ENCODE measurements at regions not wholly inside any gene's neighbourhood (a gene's known extent, or its start where the extent isn't known, plus 50 kb on each side); places are given as distances from the start of the nearest gene placed in this dataset.

DNA sequence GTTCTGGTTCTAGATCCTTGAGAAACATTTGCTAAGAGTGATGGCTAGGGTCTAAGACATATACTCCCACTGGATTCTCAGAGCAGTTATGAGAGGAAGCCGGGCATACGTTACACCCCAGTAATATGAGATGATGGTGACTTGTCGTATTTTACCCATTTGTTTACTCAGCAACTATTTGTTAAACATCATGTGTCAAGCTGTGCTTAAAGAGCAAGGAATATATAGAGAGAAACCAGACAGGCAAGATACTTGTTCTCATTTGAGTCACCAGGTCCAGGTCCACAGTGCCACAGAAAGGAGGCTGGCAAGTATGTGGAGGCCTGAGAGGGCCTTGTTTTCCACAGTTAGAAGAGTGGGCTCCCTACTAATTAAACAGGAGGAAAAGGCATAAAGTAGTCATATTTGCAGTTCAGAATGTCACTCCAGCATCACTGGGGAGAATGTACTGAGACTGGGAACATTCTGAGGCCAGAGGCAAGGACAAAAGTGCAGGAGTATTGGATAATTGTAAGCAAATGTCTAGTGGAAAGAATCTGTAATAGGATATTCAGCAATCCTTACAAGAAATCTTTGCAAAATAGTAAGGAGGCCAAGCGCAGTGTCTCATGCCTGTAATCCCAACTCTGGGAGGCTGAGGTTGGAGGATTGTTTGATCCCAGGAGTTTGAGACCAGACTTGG is 142.2 kb downstream of the IRS2 start:
- DNase-seq (ENCODE audit: low spot score) = no peak

DNA sequence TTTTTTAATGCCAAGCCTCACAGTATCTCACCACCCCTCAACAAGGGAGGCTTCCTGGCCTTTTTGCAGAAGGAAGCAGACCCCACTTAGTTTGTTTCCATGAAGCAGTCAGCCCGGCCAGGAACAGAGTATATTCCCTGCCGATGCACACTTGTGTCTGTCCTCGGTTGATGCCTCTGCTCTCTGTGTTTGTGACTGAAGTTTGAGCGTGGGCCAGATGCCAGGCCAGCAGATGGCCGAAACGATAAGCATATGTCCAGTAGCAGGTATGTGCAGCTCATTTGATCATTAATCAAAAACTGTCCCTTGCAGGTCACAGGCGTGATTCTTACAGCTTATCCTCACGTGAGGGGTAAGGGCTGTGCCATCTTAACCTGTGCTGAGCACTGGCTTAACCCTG is 144.0 kb downstream of the IRS2 start:
- no peak for DNase-seq (ENCODE audit: low spot score)

- DNase-seq (ENCODE audit: low spot score) = no peak
Observed at GRCh38 chr13:109636736-109637135, 149.6 kb downstream of the IRS2 start.

GRCh38 chr13:109631069-109631468 is 155.3 kb downstream of the IRS2 start:
- DNase-seq (ENCODE audit: low spot score) = no peak

- DNase-seq (ENCODE audit: low spot score) = no peak
Observed at GRCh38 chr13:109630271-109630670, 156.1 kb downstream of the IRS2 start.

DNA sequence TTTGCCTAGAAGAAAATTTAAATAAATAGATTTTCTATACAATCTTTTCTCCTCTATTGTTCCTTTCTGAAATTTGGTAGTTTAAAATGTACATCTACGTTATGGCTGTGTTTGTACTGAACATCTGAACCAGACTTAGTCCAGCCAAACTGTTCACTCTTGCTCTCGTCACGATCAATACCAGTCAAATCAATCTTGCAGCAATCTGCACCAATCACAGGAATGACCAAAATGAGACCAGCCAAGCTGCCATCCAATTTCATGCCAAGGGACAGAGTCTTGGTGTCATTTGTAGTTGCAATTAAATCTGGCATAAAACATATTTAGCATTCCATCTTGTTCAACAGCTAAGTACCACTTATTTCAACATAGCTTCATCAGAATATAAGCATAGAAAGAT is 156.6 kb downstream of the IRS2 start:
- DNase-seq (ENCODE audit: low spot score) = no peak

DNA sequence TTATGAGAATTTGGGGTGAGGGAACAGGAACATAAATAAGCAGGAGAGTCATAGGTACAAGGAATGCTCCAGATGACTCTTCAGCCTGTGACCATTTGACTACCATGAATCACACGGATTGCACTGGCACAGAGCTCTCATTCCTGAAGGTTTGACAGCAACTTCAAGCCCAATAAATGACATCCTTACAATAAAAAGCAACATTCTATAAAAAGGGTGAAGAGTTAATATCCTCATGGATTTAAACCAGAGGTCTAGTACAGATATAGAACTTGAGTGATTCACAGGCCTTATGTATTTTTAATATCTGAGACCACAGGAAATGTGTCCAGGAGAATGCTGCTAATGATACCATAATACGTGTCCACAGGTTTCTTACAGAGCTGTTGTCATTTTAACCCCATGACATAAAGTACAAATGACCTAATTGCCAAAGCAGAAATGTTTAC is 158.1 kb downstream of the IRS2 start:
- DNase-seq (ENCODE audit: low spot score) = no peak

DNA sequence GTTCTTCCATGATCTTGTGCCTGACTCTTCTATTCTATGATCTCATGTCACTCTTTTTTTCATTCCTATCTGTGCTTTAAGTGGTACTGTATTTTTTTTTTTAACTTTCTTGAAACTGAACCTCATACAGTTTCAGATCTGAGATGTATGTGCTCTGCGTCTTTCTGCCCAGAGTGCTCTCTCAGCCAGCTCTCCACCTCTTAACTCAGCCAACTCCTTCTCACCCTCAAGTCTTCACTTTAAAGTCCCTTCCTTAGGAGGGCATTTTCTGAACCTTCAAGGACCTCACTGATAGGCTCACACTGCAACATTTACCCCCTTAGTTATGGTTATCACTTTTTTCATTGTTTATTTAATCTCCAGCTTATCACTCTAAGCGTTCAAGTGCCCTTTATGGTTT is 158.7 kb downstream of the IRS2 start:
- DNase-seq (ENCODE audit: low spot score) = no peak

DNA sequence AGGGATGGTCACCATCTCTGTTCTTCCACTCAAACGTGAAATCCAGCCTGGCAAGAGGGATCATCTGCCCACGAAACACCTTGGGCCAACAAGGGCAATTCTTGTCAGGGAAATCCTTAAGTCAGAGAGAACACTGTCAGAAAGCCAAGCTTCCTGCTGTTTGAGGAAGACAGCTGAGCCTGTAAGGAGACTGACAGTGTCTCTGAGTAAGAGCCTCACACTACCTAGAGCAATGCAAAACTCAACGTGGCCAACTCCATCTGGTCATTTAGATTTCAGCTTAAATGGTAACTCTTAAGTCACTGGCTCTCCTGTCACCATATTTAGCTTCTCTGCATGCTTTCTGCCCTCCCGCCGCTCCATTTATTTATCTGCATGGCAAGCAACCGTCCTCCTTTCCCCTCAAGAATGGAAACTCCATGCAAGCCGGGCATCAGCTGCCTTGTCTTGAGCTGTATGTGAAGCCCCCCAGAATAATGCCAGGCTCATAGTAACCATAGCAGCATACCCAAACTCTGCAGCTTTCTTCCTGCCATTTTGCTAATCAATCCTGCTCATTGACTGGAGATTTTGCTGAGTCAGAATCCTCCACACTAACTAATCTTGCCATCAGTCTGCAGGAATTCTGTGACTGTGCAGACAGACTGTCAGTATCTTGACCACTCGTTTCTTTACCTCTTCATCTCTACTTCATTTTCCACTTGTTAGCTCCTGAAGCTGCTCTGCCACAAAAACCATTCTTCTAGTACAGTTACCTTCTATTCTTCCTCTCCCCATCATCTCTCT is 159.8 kb downstream of the IRS2 start:
- DNase-seq (ENCODE audit: low spot score) = no peak

DNA sequence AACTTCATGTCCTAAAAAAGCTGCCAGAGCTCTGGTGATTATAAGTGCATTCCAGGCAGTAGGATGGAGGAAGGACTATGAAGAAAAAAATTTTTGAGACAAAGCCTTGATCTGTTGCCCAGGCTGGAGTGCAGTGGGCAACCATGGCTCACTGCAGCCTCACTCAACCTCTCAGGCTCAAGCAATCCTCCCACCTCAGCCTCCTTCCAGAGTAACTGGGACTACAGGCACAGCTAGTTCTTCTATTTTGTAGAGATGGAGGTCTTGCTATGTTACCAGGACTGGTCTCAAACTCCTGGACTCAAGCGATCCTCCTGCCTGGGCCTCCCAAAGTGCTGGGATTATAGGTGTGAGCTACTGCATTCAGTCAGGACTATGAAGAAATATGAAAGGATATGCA is 161.2 kb downstream of the IRS2 start:
- no peak for DNase-seq (ENCODE audit: low spot score)

GRCh38 chr13:109622006-109622405 is 164.4 kb downstream of the IRS2 start:
- DNase-seq (ENCODE audit: low spot score) = no peak

DNA sequence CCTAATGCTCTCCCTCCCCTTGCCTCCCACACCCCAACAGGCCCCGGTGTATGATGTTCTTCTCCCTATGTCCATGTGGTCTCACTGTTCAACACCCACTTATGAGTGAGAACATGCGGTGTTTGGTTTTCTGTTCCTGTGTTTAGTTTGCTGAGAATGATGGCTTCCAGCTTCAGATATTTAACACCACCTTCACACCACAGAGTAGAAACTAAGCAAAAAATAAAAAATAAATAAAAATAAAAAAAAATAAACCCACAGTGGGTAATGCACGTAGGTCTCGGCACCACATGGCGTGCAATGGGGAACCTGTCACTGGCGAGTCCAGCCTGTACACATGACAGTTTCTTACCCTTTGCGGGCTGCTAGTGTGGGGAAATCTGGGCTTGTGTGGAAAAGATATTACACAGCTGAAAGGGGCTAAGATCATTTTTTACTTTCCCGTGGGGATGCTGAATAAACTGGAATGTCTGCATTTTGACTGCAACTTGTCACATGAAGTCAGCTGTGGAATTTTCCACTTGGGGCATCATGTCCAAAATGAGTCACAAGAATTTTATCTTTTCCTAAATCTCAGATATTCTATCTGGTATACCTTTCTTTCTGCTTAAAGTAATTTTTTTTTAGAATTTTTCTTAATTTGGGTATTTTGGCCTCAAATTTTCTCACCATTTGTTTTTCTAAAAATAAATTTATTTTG is 170.5 kb downstream of the IRS2 start:
- DNase-seq (ENCODE audit: low spot score) = no peak

- no peak for DNase-seq (ENCODE audit: low spot score)
Observed at GRCh38 chr13:109611912-109612691, 174.3 kb downstream of the IRS2 start.

GRCh38 chr13:109610517-109610916 is 175.9 kb downstream of the IRS2 start:
- DNase-seq (ENCODE audit: low spot score) = no peak

- DNase-seq (ENCODE audit: low spot score) = no peak
Observed at GRCh38 chr13:109608503-109608902, 177.9 kb downstream of the IRS2 start.

GRCh38 chr13:109608059-109608458 is 178.3 kb downstream of the IRS2 start:
- DNase-seq (ENCODE audit: low spot score) = no peak

DNA sequence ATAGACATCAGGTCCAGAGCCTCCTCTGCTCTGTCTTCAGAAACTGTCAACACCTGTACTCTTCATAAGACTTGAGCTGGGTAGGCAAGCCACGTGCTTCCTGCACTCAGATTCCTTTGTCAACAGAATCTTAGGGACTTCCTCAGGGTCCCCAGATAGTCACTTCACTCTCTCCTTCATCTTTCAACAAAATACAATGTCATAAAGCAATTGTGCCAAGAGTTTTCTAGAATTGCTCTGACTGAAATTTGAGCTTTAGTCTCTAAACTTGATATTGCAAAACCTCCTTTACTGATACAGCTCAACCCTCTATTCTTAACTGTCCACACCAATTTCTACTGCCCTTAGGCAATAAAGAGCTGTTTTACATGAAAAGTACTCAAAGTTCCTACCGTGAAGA is 179.9 kb downstream of the IRS2 start:
- DNase-seq (ENCODE audit: low spot score) = no peak

DNA sequence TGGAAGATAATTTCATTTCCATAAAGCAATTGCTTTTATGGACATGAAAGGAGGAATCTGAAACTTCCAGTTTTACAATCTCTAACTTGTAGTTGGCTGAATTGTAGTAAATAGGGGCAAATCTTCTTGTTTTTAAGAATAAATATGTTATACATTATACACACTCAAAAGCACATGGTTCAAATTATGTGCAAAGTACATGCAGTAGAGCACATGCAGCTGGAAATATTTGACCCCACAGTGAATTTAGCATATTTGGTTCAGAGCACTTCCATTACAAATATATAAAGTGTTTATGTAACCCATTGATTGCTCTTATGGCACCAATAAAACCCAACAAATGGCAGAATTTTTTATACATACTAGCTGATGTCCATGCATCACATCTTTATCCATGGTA is 180.5 kb downstream of the IRS2 start:
- no peak for DNase-seq (ENCODE audit: low spot score)

- DNase-seq (ENCODE audit: low spot score) = no peak
Observed at GRCh38 chr13:109604894-109605293, 181.5 kb downstream of the IRS2 start.

- DNase-seq (ENCODE audit: low spot score) = no peak
Observed at GRCh38 chr13:109602356-109602755, 184.0 kb downstream of the IRS2 start.

DNA sequence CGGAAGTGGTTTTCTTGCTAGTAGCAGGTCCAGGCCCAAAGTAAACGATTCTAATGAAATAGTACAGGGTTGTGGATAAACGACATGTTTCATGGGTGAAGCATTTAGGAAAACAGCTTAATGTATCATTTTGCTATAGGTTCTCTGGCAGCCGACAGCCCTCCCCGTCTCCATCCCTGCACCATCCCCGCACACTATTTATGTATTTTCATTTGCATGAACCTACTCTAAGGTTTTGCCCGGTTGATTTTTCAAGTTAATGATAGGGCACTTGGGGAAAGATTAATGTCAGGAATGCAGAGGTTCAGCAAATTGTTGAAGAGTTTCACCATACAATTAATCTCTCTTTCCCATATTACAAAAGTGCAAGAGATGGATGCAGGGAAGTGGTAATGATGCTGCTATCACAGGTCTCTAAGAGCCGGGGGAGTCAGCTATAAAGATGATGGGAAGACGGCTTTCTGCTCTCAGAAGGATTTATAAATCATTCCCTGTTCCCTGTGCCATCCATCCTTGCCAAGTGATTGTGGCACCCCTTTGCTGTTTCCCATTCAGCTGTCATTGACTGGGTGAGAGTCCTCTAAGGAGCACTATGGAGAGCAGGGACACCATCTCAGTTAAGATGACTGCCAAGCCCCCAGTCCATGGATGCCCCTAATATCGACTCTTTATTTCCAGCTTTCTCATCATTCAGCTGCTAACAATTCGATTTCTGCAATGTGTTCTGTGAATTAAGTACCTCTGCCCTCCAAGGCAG is 186.3 kb downstream of the IRS2 start:
- no peak for DNase-seq (ENCODE audit: low spot score)

All from mucosa of gallbladder (tissue), 1 donor.